ENCODE measurements at regions not wholly inside any gene's neighbourhood (a gene's known extent, or its start where the extent isn't known, plus 50 kb on each side); places are given as distances from the start of the nearest gene placed in this dataset.

DNA sequence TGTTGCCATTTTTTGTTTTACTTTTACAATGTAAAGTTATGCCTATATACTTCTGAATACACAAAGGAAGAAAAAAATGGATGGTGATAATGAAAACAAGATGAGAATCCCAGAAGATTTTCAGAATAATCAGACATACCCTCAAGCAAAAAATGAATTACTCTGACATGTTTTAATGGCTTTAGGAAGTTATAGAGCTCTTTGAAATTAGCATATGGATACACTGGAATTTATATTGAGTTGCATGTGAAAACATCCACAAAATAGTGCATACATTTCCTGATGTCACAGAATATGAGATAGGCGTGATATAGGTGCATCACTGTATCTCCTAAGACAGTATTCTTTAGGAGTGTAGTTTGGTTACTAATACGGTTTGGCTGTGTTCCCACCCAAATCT, 351.3 kb downstream of the SLC7A11 start:
- CTCF ChIA-PET, result no interaction called here

More for the DNA sequence above, 351.3 kb downstream of the SLC7A11 start:
- no peak overlapping the region for H3K4me3 Mint-ChIP-seq
- H3K27me3 Mint-ChIP-seq (ENCODE audit: low read depth), result no peaks in the 10 kb centered on the region
- H3K27ac Mint-ChIP-seq, result no peak overlapping the region
- no peaks in the 10 kb centered on the region for H3K36me3 Mint-ChIP-seq
- peaks cover 16% of the 10 kb centered on the region for H3K9me3 Mint-ChIP-seq
- DNase-seq (ENCODE audit: low spot score) (no peak), ATAC-seq (no peak)
- POLR2A ChIA-PET, result no interaction called here
- TF ChIP-seq ZNF396 (CRISPR knock-in tag; IDR thresholded peaks at IDR 0.05; ENCODE audit: borderline replicate concordance) (no peak), PRRX2 (CRISPR knock-in tag; IDR thresholded peaks at IDR 0.05) (no peak), SMAD4 (CRISPR knock-in tag; IDR thresholded peaks at IDR 0.05) (no peak), ELF4 (CRISPR knock-in tag; IDR thresholded peaks at IDR 0.05; ENCODE audit: low read depth) (no peak), ATF1 (CRISPR knock-in tag; IDR thresholded peaks at IDR 0.05) (no peak), ESRRA (CRISPR knock-in tag; IDR thresholded peaks at IDR 0.05; ENCODE audit: borderline replicate concordance) (no peak), AR (CRISPR knock-in tag; IDR thresholded peaks at IDR 0.05) (no peak), HMGA2 (CRISPR knock-in tag; IDR thresholded peaks at IDR 0.05) (no peak), MLX (CRISPR knock-in tag; IDR thresholded peaks at IDR 0.05) (no peak), IRF2 (CRISPR knock-in tag; IDR thresholded peaks at IDR 0.05; ENCODE audit: borderline replicate concordance, low read depth) (no peak)
- TF ChIP-seq, protein P1, sequence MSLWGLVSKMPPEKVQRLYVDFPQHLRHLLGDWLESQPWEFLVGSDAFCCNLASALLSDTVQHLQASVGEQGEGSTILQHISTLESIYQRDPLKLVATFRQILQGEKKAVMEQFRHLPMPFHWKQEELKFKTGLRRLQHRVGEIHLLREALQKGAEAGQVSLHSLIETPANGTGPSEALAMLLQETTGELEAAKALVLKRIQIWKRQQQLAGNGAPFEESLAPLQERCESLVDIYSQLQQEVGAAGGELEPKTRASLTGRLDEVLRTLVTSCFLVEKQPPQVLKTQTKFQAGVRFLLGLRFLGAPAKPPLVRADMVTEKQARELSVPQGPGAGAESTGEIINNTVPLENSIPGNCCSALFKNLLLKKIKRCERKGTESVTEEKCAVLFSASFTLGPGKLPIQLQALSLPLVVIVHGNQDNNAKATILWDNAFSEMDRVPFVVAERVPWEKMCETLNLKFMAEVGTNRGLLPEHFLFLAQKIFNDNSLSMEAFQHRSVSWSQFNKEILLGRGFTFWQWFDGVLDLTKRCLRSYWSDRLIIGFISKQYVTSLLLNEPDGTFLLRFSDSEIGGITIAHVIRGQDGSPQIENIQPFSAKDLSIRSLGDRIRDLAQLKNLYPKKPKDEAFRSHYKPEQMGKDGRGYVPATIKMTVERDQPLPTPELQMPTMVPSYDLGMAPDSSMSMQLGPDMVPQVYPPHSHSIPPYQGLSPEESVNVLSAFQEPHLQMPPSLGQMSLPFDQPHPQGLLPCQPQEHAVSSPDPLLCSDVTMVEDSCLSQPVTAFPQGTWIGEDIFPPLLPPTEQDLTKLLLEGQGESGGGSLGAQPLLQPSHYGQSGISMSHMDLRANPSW (CRISPR knock-in tag; conservative IDR thresholded peaks at IDR 0.05; ENCODE audit: low read depth), result no peak
- TF ChIP-seq, protein P2, sequence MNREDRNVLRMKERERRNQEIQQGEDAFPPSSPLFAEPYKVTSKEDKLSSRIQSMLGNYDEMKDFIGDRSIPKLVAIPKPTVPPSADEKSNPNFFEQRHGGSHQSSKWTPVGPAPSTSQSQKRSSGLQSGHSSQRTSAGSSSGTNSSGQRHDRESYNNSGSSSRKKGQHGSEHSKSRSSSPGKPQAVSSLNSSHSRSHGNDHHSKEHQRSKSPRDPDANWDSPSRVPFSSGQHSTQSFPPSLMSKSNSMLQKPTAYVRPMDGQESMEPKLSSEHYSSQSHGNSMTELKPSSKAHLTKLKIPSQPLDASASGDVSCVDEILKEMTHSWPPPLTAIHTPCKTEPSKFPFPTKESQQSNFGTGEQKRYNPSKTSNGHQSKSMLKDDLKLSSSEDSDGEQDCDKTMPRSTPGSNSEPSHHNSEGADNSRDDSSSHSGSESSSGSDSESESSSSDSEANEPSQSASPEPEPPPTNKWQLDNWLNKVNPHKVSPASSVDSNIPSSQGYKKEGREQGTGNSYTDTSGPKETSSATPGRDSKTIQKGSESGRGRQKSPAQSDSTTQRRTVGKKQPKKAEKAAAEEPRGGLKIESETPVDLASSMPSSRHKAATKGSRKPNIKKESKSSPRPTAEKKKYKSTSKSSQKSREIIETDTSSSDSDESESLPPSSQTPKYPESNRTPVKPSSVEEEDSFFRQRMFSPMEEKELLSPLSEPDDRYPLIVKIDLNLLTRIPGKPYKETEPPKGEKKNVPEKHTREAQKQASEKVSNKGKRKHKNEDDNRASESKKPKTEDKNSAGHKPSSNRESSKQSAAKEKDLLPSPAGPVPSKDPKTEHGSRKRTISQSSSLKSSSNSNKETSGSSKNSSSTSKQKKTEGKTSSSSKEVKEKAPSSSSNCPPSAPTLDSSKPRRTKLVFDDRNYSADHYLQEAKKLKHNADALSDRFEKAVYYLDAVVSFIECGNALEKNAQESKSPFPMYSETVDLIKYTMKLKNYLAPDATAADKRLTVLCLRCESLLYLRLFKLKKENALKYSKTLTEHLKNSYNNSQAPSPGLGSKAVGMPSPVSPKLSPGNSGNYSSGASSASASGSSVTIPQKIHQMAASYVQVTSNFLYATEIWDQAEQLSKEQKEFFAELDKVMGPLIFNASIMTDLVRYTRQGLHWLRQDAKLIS (CRISPR knock-in tag; IDR thresholded peaks at IDR 0.05; ENCODE audit: borderline replicate concordance), result no peak
- TF ChIP-seq, protein P3, sequence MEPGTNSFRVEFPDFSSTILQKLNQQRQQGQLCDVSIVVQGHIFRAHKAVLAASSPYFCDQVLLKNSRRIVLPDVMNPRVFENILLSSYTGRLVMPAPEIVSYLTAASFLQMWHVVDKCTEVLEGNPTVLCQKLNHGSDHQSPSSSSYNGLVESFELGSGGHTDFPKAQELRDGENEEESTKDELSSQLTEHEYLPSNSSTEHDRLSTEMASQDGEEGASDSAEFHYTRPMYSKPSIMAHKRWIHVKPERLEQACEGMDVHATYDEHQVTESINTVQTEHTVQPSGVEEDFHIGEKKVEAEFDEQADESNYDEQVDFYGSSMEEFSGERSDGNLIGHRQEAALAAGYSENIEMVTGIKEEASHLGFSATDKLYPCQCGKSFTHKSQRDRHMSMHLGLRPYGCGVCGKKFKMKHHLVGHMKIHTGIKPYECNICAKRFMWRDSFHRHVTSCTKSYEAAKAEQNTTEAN (CRISPR knock-in tag; IDR thresholded peaks at IDR 0.05), result no peak
- peaks cover 5% of the 10 kb centered on the region for H3K4me1 Mint-ChIP-seq
